Body of pancreas (tissue), 4 donors: ENCODE measurements at regions not wholly inside any gene's neighbourhood (a gene's known extent, or its start where the extent isn't known, plus 50 kb on each side); places are given as distances from the start of the nearest gene placed in this dataset.

Experiments used
- CTCF ChIP-seq, 7 experiments: fragments of 450-650 bp in 4 of 7; fragments of 200-600 bp in 3 of 7; sonication (generic) in 3 of 7; IDR thresholded peaks; one replicate each; pipeline ENCODE4 v1.5.1; 2016 to 2019; ENCODE audit warnings: antibody characterized with exemption in 7 of 7
- POLR2A ChIP-seq, 3 donors: fragments of 450-650 bp; IDR thresholded peaks; one replicate each; pipeline ENCODE4 v1.6.1; 2016; ENCODE audit warnings: antibody characterized with exemption in 3 of 3, mild to moderate bottlenecking in 2 of 3

GRCh38 chr5:128668921-128669320, 130.9 kb upstream of the FBN2 start:
- no peak for TF ChIP-seq CTCF (IDR thresholded peaks at IDR 0.05)
- no peak for TF ChIP-seq POLR2A (IDR thresholded peaks at IDR 0.05)
